ENCODE measurements at regions not wholly inside any gene's neighbourhood (a gene's known extent, or its start where the extent isn't known, plus 50 kb on each side); places are given as distances from the start of the nearest gene placed in this dataset.

GRCh38 chr9:85427772-85428171 lies 314.0 kb downstream of the AGTPBP1 start:
- DNase-seq, result no peak

GRCh38 chr9:85425153-85425611 lies 316.6 kb downstream of the AGTPBP1 start:
- peak; percentile 60 to 62 for DNase-seq

- no peak for DNase-seq
Observed at GRCh38 chr9:85423422-85423821, 318.3 kb downstream of the AGTPBP1 start.

GRCh38 chr9:85421641-85422040 lies 320.1 kb downstream of the AGTPBP1 start:
- no peak for DNase-seq

GRCh38 chr9:85420750-85421149 lies 321.0 kb downstream of the AGTPBP1 start:
- no peak for DNase-seq

- DNase-seq, result no peak
Observed at GRCh38 chr9:85417674-85418073, 324.1 kb downstream of the AGTPBP1 start.

- no peak for DNase-seq
Observed at GRCh38 chr9:85416715-85417114, 325.0 kb downstream of the AGTPBP1 start.

- DNase-seq, result no peak
Observed at GRCh38 chr9:85414390-85414789, 327.4 kb downstream of the AGTPBP1 start.

- no peak for DNase-seq
Observed at GRCh38 chr9:85408494-85408893, 333.3 kb downstream of the AGTPBP1 start.

GRCh38 chr9:85405566-85405950 lies 336.2 kb downstream of the AGTPBP1 start:
- no peak for DNase-seq

GRCh38 chr9:85404911-85405565 lies 336.7 kb downstream of the AGTPBP1 start:
- no peak for DNase-seq

GRCh38 chr9:85402551-85402950 lies 339.2 kb downstream of the AGTPBP1 start:
- no peak for DNase-seq

- DNase-seq, result no peak
Observed at GRCh38 chr9:85401998-85402397, 339.8 kb downstream of the AGTPBP1 start.

- DNase-seq, result no peak
Observed at GRCh38 chr9:85397005-85397404, 344.7 kb downstream of the AGTPBP1 start.

GRCh38 chr9:85392260-85392659 lies 349.5 kb downstream of the AGTPBP1 start:
- no peak for DNase-seq

GRCh38 chr9:85377731-85378289 lies 363.9 kb downstream of the AGTPBP1 start:
- no peak for DNase-seq

- no peak for DNase-seq
Observed at GRCh38 chr9:85368781-85369180, 373.0 kb downstream of the AGTPBP1 start.

- DNase-seq, result no peak
Observed at GRCh38 chr9:85359161-85359560, 382.6 kb downstream of the AGTPBP1 start.

- DNase-seq, result no peak
Observed at GRCh38 chr9:85349046-85349445, 392.7 kb downstream of the AGTPBP1 start.

GRCh38 chr9:85347541-85347940 lies 394.2 kb downstream of the AGTPBP1 start:
- no peak for DNase-seq

- no peak for DNase-seq
Observed at GRCh38 chr9:85344901-85345300, 396.9 kb downstream of the AGTPBP1 start.

GRCh38 chr9:85339338-85339737 lies 402.4 kb downstream of the AGTPBP1 start:
- no peak for DNase-seq

GRCh38 chr9:85334228-85334627 lies 407.5 kb downstream of the AGTPBP1 start:
- DNase-seq, result no peak

- DNase-seq, result no peak
Observed at GRCh38 chr9:85332487-85332886, 409.3 kb downstream of the AGTPBP1 start.

GRCh38 chr9:85331626-85332025 lies 410.1 kb downstream of the AGTPBP1 start:
- DNase-seq, result no peak

All from inflammatory macrophage (primary cell).